Naive thymus-derived CD4-positive, alpha-beta T cell (primary cell): ENCODE measurements at regions not wholly inside any gene's neighbourhood (a gene's known extent, or its start where the extent isn't known, plus 50 kb on each side); places are given as distances from the start of the nearest gene placed in this dataset.

Experiments used
- ATAC-seq: fragments of 150-1000 bp; cut with Tn5 transposase; 2 replicates; pipeline ENCODE4 v1.10.0; 2021; ENCODE audit warnings: mild to moderate bottlenecking, moderate library complexity
- CTCF ChIA-PET: fragments of 350-600 bp; sonication (Branson Sonifier 250); formaldehyde crosslinking; loops from one replicate; lab custom pipeline; 2021; ENCODE audit warnings: antibody characterized with exemption; lab: Charles Lee
- POLR2A ChIA-PET: fragments of 350-600 bp; sonication (Branson Sonifier 250); formaldehyde crosslinking; loops from one replicate; lab custom pipeline; 2021; ENCODE audit warnings: antibody characterized with exemption, inconsistent platforms; lab: Charles Lee
- DNase-seq, 9 donors: peaks; one replicate each; pipeline versions ENCODE4 v3.0.0 to v3.0.0-alpha.2; 2020 to 2022; ENCODE audit warnings: mixed read lengths in 1 of 9
- H3K27ac ChIP-seq: one replicate; pipeline ENCODE4 v1.7.0; 2013; ENCODE audit warnings: mild to moderate bottlenecking, low read depth, low read length, moderate library complexity
- H3K27me3 ChIP-seq, 2 donors: one replicate each; pipeline ENCODE4 v1.7.0; 2013; ENCODE audit warnings: low read length in 2 of 2, mild to moderate bottlenecking in 2 of 2, moderate library complexity in 2 of 2; ENCODE audit not compliant: control insufficient read depth in 2 of 2, insufficient read depth in 2 of 2
- H3K36me3 ChIP-seq, 3 experiments: 1 replicate in 2 of 3; 2 replicates in 1 of 3; pipeline ENCODE4 v1.7.0; 2013; ENCODE audit warnings: low read length in 3 of 3, mild to moderate bottlenecking in 3 of 3, moderate library complexity in 1 of 3; ENCODE audit not compliant: insufficient read depth in 3 of 3, control insufficient read depth in 2 of 3
- H3K4me1 ChIP-seq, 2 donors: one replicate each; pipeline ENCODE4 v1.7.0; 2013; ENCODE audit warnings: low read length in 2 of 2, mild to moderate bottlenecking in 2 of 2, moderate library complexity in 1 of 2; ENCODE audit not compliant: control insufficient read depth in 2 of 2, insufficient read depth in 2 of 2
- H3K4me3 ChIP-seq: 2 replicates; pipeline ENCODE4 v1.7.0; 2013; ENCODE audit warnings: mild to moderate bottlenecking, low read length
- H3K9me3 ChIP-seq, 3 experiments: 1 replicate in 2 of 3; 2 replicates in 1 of 3; pipeline ENCODE4 v1.7.0; 2013; ENCODE audit warnings: low read length in 3 of 3; ENCODE audit not compliant: control insufficient read depth in 2 of 3
- H3K27ac Mint-ChIP-seq, 9 donors: one replicate each; pipeline ENCODE4 v1.8.0; 2020 to 2022; ENCODE audit warnings: mixed read lengths in 9 of 9, mild to moderate bottlenecking in 8 of 9, moderate library complexity in 5 of 9, inconsistent platforms in 2 of 9
- H3K27me3 Mint-ChIP-seq, 5 donors: one replicate each; pipeline ENCODE4 v1.8.0; 2021 to 2022; ENCODE audit warnings: mixed read lengths in 5 of 5, mild to moderate bottlenecking in 1 of 5
- H3K36me3 Mint-ChIP-seq, 5 donors: one replicate each; pipeline ENCODE4 v1.8.0; 2020 to 2022; ENCODE audit warnings: mixed read lengths in 5 of 5, mild to moderate bottlenecking in 3 of 5, inconsistent platforms in 1 of 5
- H3K4me1 Mint-ChIP-seq, 7 donors: one replicate each; pipeline ENCODE4 v1.8.0; 2020 to 2022; ENCODE audit warnings: mixed read lengths in 7 of 7, mild to moderate bottlenecking in 3 of 7, inconsistent platforms in 1 of 7
- H3K4me3 Mint-ChIP-seq, 10 donors: one replicate each; pipeline ENCODE4 v1.8.0; 2020 to 2022; ENCODE audit warnings: mild to moderate bottlenecking in 10 of 10, mixed read lengths in 10 of 10, moderate library complexity in 6 of 10, inconsistent platforms in 2 of 10
- H3K9me3 Mint-ChIP-seq, 11 donors: one replicate each; pipeline ENCODE4 v1.8.0; 2020 to 2022; ENCODE audit warnings: mixed read lengths in 11 of 11, mild to moderate bottlenecking in 4 of 11, inconsistent platforms in 1 of 11, moderate library complexity in 1 of 11
- intact Hi-C, 2 donors: fragments of 100-400 bp; cut with micrococcal nuclease; formaldehyde crosslinking; loops; one replicate each; pipeline ENCODE4 v1.15.1; 2023

DNA sequence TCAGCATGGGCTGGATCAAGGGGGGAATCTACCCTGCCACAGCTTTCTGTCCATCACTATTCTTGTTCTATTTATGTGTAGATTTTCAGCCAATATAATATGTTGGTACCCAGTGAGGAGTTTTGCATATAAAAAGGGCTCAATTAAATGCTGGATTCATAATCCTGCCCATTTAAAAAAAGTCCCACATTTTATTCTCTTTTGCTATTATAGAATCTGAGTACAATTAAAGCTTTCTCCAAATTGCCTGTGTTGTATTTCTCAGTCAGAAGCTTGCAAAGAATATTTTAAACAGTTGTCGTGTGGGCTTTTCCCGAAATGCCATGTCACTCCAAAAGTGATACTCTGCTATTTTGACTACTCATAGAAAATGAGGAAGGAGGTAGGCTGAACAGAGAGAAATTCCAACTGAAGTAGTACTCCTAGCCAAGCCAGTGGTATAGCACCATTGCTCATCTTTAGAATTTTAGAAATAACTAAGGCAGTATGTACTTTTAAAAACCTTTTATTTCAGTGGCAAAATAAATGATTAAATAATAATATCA lies 108.3 kb upstream of the HDAC9 start:
- Histone ChIP-seq H3K9me3 (no peaks in the 10 kb centered on the region), H3K4me3 (no peak overlapping the region), H3K36me3 (no peaks in the 10 kb centered on the region), H3K27me3 (no peaks in the 10 kb centered on the region), H3K4me1 (no peaks in the 10 kb centered on the region), H3K27ac (no peak overlapping the region)
- Mint-ChIP-seq H3K27me3 (peaks cover 0 to 4% (median 0%) of the 10 kb centered on the region in 5 donors), H3K36me3 (no peaks in the 10 kb centered on the region), H3K9me3 (peaks cover 0 to 4% (median 0%) of the 10 kb centered on the region in 11 donors), H3K27ac (no peak overlapping the region), H3K4me1 (peaks cover 0 to 6% (median 0%) of the 10 kb centered on the region in 7 donors), H3K4me3 (no peak overlapping the region)
- intact Hi-C loops, result no loop called here
- DNase-seq (no peak), ATAC-seq (no peak)
- CTCF ChIA-PET, result no interaction called here
- POLR2A ChIA-PET, result no interaction called here

GRCh38 chr7:18390535-18390907 lies 105.0 kb upstream of the HDAC9 start:
- H3K36me3 ChIP-seq, result no peaks in the 10 kb centered on the region
- Mint-ChIP-seq H3K27me3 (peaks cover 0 to 4% (median 0%) of the 10 kb centered on the region in 5 donors), H3K27ac (no peak overlapping the region), H3K9me3 (peaks cover 0 to 4% (median 0%) of the 10 kb centered on the region in 11 donors), H3K4me1 (peaks cover 0 to 5% (median 0%) of the 10 kb centered on the region in 7 donors), H3K4me3 (no peak overlapping the region), H3K36me3 (no peaks in the 10 kb centered on the region)
- intact Hi-C loops, result no loop called here
- H3K4me3 ChIP-seq, result no peak overlapping the region
- H3K4me1 ChIP-seq, result no peaks in the 10 kb centered on the region
- H3K9me3 ChIP-seq, result no peaks in the 10 kb centered on the region
- ATAC-seq, result no peak
- CTCF ChIA-PET, result no interaction called here
- POLR2A ChIA-PET, result no interaction called here
- DNase-seq, result no peak
- H3K27me3 ChIP-seq, result no peaks in the 10 kb centered on the region
- H3K27ac ChIP-seq, result no peak overlapping the region

DNA sequence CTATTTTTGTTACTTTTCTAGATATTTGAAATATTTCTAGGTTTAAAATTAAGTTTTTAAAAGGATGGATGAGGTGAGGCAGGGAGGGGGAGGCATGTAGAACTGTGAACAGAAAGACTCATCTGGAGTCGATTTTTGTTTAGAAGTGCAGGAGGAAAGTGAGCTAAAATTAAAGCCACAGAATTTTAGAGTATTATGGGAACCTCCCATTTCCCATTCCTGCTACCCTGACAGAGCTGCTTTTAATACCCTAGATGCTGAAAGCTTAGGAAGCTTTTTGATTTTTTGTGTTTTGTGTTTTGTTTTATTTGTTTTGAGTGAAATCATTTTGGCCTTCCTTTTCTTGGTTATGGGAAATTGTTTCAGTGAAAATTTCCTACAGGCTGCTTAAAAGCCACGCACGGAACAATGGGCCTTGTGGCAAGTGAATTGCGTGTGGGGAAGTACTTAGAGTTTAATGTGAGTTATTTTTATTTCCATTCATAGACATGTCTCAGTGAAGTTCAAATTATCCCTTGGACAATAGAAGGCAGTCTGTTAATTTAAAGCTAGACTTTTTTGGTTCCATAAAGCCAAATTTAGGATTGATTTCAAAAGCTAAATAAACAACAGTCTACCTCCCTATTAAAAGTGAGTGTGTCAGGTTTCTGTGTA lies 102.0 kb upstream of the HDAC9 start:
- intact Hi-C loops, result no loop called here
- no peaks in the 10 kb centered on the region for H3K27me3 ChIP-seq
- ChIA-PET POLR2A (no interaction called here), CTCF (no interaction called here)
- ATAC-seq, result no peak
- no peak overlapping the region for H3K4me3 Mint-ChIP-seq
- no peak overlapping the region for H3K27ac ChIP-seq
- no peaks in the 10 kb centered on the region for H3K36me3 ChIP-seq
- peaks cover 0 to 1% (median 0%) of the 10 kb centered on the region in 7 donors for H3K4me1 Mint-ChIP-seq
- peaks cover 0 to 4% (median 2%) of the 10 kb centered on the region in 5 donors for H3K27me3 Mint-ChIP-seq
- no peak for DNase-seq
- H3K4me3 ChIP-seq, result no peak overlapping the region
- H3K36me3 Mint-ChIP-seq, result no peaks in the 10 kb centered on the region
- peaks cover 0 to 1% (median 0%) of the 10 kb centered on the region in 11 donors for H3K9me3 Mint-ChIP-seq
- peak overlapping the region in 1 of 9 donors; percentile 32 for H3K27ac Mint-ChIP-seq
- H3K4me1 ChIP-seq, result no peaks in the 10 kb centered on the region
- no peaks in the 10 kb centered on the region for H3K9me3 ChIP-seq

GRCh38 chr7:18395868-18396267 lies 99.7 kb upstream of the HDAC9 start:
- Histone ChIP-seq H3K27ac (no peak overlapping the region), H3K4me1 (no peaks in the 10 kb centered on the region), H3K27me3 (no peaks in the 10 kb centered on the region), H3K36me3 (no peaks in the 10 kb centered on the region), H3K9me3 (no peaks in the 10 kb centered on the region), H3K4me3 (no peak overlapping the region)
- Mint-ChIP-seq H3K27me3 (peaks cover 0 to 8% (median 2%) of the 10 kb centered on the region in 5 donors), H3K36me3 (no peaks in the 10 kb centered on the region), H3K27ac (no peak overlapping the region), H3K4me3 (no peak overlapping the region), H3K9me3 (peaks cover 0 to 6% (median 0%) of the 10 kb centered on the region in 11 donors), H3K4me1 (peaks cover 0 to 5% (median 0%) of the 10 kb centered on the region in 7 donors)
- ATAC-seq, result no peak
- DNase-seq, result no peak
- ChIA-PET POLR2A (no interaction called here), CTCF (no interaction called here)
- intact Hi-C loops, result no loop called here

- Mint-ChIP-seq H3K27me3 (peaks cover 0 to 8% (median 5%) of the 10 kb centered on the region in 5 donors), H3K4me1 (peaks cover 0 to 5% (median 0%) of the 10 kb centered on the region in 7 donors), H3K36me3 (no peaks in the 10 kb centered on the region), H3K4me3 (no peak overlapping the region), H3K9me3 (peaks cover 0 to 6% (median 0%) of the 10 kb centered on the region in 11 donors), H3K27ac (no peak overlapping the region)
- Histone ChIP-seq H3K9me3 (no peaks in the 10 kb centered on the region), H3K4me1 (no peaks in the 10 kb centered on the region), H3K36me3 (no peaks in the 10 kb centered on the region), H3K27me3 (no peaks in the 10 kb centered on the region), H3K4me3 (no peak overlapping the region), H3K27ac (no peak overlapping the region)
- DNase-seq (no peak), ATAC-seq (no peak)
- ChIA-PET POLR2A (no interaction called here), CTCF (no interaction called here)
- intact Hi-C loops, result no loop called here
These were observed 98.6 kb upstream of the HDAC9 start for GRCh38 chr7:18396953-18397352.

DNA sequence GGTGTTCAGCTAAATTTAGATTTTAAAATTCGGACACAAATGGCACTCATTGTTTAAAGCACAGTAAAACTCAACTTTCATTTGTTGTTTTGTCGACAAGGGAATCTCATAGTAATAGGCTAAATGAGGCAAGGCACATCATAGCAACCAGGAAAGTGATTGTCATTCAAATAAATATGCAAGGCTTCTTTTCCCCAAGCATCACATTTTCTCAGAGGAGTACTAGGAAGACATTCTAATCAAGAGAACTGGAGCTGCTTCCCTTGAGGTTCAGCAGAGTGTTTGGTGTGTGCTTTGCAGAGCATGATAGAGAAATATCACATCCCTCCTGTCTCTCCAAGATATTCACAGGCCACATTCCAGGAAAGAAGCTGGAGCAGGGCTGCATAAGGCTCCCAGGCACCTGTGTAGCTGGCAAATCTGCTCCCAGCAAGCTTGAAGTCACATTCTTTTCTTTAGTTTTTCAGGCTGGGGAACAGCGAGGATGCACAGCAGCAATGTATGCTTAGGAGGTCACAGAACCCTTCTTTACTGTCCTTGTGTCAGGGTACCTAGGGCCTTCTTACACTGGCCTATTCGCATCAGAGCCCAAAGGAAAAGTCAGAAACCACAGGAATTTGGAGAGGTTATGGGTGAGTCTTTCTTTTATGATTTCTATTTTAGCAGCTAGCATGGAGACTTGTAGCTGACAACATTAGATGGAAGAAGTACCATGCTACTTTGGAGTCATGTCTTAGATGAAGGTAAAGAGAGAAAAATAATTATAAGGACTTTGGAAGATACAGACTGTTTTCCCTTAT lies 95.9 kb upstream of the HDAC9 start:
- Histone ChIP-seq H3K4me1 (no peaks in the 10 kb centered on the region), H3K4me3 (no peak overlapping the region), H3K27ac (no peak overlapping the region), H3K9me3 (no peaks in the 10 kb centered on the region), H3K27me3 (no peaks in the 10 kb centered on the region), H3K36me3 (no peaks in the 10 kb centered on the region)
- CTCF ChIA-PET, result no interaction called here
- DNase-seq, result no peak
- ATAC-seq, result no peak
- Mint-ChIP-seq H3K4me3 (no peak overlapping the region), H3K27me3 (peaks cover 0 to 13% (median 3%) of the 10 kb centered on the region in 5 donors), H3K36me3 (no peaks in the 10 kb centered on the region), H3K9me3 (peaks cover 0 to 6% (median 0%) of the 10 kb centered on the region in 11 donors), H3K27ac (no peak overlapping the region), H3K4me1 (peaks cover 0 to 5% (median 0%) of the 10 kb centered on the region in 7 donors)
- intact Hi-C loops, result no loop called here
- POLR2A ChIA-PET, result no interaction called here
